Liver (tissue), 8 donors: ENCODE measurements at regions not wholly inside any gene's neighbourhood (a gene's known extent, or its start where the extent isn't known, plus 50 kb on each side); places are given as distances from the start of the nearest gene placed in this dataset.
"Not testable (repeated sequence)": the region's sequence is repeated elsewhere in the genome, so short reads cannot be mapped to it uniquely, and the experiment has no call there.

Experiments used
- DNase-seq: peaks from one replicate; pipeline ENCODE4 v3.0.0-alpha.2; 2017; ENCODE audit warnings: low spot score
- H3K27ac ChIP-seq, 2 donors: one replicate each; pipeline ENCODE4 v1.7.0; 2013; ENCODE audit warnings: inconsistent platforms in 2 of 2, low read length in 2 of 2, control low read depth in 1 of 2, low read depth in 1 of 2, mild to moderate bottlenecking in 1 of 2
- H3K27me3 ChIP-seq, 4 donors: one replicate each; pipeline versions ENCODE4 v1.6.1 to v1.7.0; 2013; ENCODE audit warnings: low read length in 3 of 4, inconsistent platforms in 1 of 4, mild to moderate bottlenecking in 1 of 4, moderate library complexity in 1 of 4; ENCODE audit not compliant: control insufficient read depth in 4 of 4, insufficient read depth in 4 of 4
- H3K36me3 ChIP-seq, 4 donors: one replicate each; pipeline versions ENCODE4 v1.6.1 to v1.7.0; 2013; ENCODE audit warnings: low read length in 3 of 4, mild to moderate bottlenecking in 3 of 4, low read depth in 1 of 4, moderate library complexity in 1 of 4; ENCODE audit not compliant: control insufficient read depth in 4 of 4, insufficient read depth in 3 of 4
- H3K4me1 ChIP-seq, 4 donors: one replicate each; pipeline versions ENCODE4 v1.6.1 to v1.7.0; 2013; ENCODE audit warnings: low read length in 3 of 4, mild to moderate bottlenecking in 3 of 4, moderate library complexity in 1 of 4; ENCODE audit not compliant: control insufficient read depth in 4 of 4, insufficient read depth in 4 of 4
- H3K4me3 ChIP-seq, 3 donors: one replicate each; pipeline versions ENCODE4 v1.6.1 to v1.7.0; 2013; ENCODE audit warnings: low read length in 3 of 3, control low read depth in 1 of 3, low read depth in 1 of 3, mild to moderate bottlenecking in 1 of 3
- H3K9ac ChIP-seq, 2 donors: one replicate each; pipeline ENCODE4 v1.7.0; 2013; ENCODE audit warnings: low read length in 2 of 2, mild to moderate bottlenecking in 2 of 2, moderate library complexity in 2 of 2, control low read depth in 1 of 2, low read depth in 1 of 2
- H3K9me3 ChIP-seq, 4 donors: one replicate each; pipeline versions ENCODE4 v1.6.1 to v1.7.0; 2013; ENCODE audit warnings: low read length in 3 of 4; ENCODE audit not compliant: control insufficient read depth in 4 of 4
- ATF3 ChIP-seq: IDR thresholded peaks from 2 replicates; pipeline ENCODE4 v1.6.1; 2016; ENCODE audit warnings: antibody characterized with exemption
- CTCF ChIP-seq: fragments of 150-350 bp; IDR thresholded peaks from 2 replicates; pipeline ENCODE4 v1.5.1; 2017; ENCODE audit warnings: improper control_type of control experiment, low read depth, low read length; ENCODE audit not compliant: missing input control
- EGR1 ChIP-seq, 2 donors: IDR thresholded peaks; 2 replicates each; pipeline ENCODE4 v1.6.1; 2016 to 2018; ENCODE audit warnings: antibody characterized with exemption in 2 of 2, low read depth in 2 of 2
- FOXA1 ChIP-seq: IDR thresholded peaks from 2 replicates; pipeline ENCODE4 v1.6.1; 2016; ENCODE audit warnings: antibody characterized with exemption
- FOXA2 ChIP-seq: IDR thresholded peaks from 2 replicates; pipeline ENCODE4 v1.6.1; 2016; ENCODE audit warnings: antibody characterized with exemption
- GABPA ChIP-seq, 2 donors: IDR thresholded peaks in 1 of 2; conservative IDR thresholded peaks in 1 of 2; 2 replicates each; pipeline ENCODE4 v1.6.1; 2016; ENCODE audit warnings: antibody characterized with exemption in 2 of 2, mild to moderate bottlenecking in 1 of 2, moderate library complexity in 1 of 2
- HNF4A ChIP-seq, 2 donors: conservative IDR thresholded peaks; 2 replicates each; pipeline ENCODE4 v1.6.1; 2016; ENCODE audit warnings: antibody characterized with exemption in 2 of 2, mild to moderate bottlenecking in 2 of 2
- HNF4G ChIP-seq: IDR thresholded peaks from 2 replicates; pipeline ENCODE4 v1.6.1; 2016; ENCODE audit warnings: antibody characterized with exemption
- JUND ChIP-seq, 2 donors: IDR thresholded peaks; 2 replicates each; pipeline ENCODE4 v1.6.1; 2016; ENCODE audit warnings: antibody characterized with exemption in 2 of 2
- MAX ChIP-seq: IDR thresholded peaks from 2 replicates; pipeline ENCODE4 v1.6.1; 2016; ENCODE audit warnings: antibody characterized with exemption
- NR2F2 ChIP-seq: IDR thresholded peaks from 2 replicates; pipeline ENCODE4 v1.6.1; 2016; ENCODE audit warnings: antibody characterized with exemption
- RAD21 ChIP-seq, 2 donors: IDR thresholded peaks; 2 replicates each; pipeline ENCODE4 v1.6.1; 2016; ENCODE audit warnings: antibody characterized with exemption in 2 of 2, mild to moderate bottlenecking in 2 of 2
- REST ChIP-seq: IDR thresholded peaks from 2 replicates; pipeline ENCODE4 v1.6.1; 2016; ENCODE audit warnings: antibody characterized with exemption, mild to moderate bottlenecking
- RXRA ChIP-seq, 2 donors: IDR thresholded peaks; 2 replicates each; pipeline ENCODE4 v1.6.1; 2017 to 2018; ENCODE audit warnings: antibody characterized with exemption in 2 of 2, mild to moderate bottlenecking in 1 of 2
- SP1 ChIP-seq: IDR thresholded peaks from 2 replicates; pipeline ENCODE4 v1.6.1; 2018; ENCODE audit warnings: antibody characterized with exemption, mild to moderate bottlenecking
- TAF1 ChIP-seq: conservative IDR thresholded peaks from 2 replicates; pipeline ENCODE4 v1.6.1; 2016; ENCODE audit warnings: antibody characterized with exemption, mild to moderate bottlenecking
- YY1 ChIP-seq: IDR thresholded peaks from 2 replicates; pipeline ENCODE4 v1.6.1; 2016; ENCODE audit warnings: antibody characterized with exemption, mild to moderate bottlenecking
- ZBTB33 ChIP-seq: IDR thresholded peaks from 2 replicates; pipeline ENCODE4 v1.6.1; 2016; ENCODE audit warnings: antibody characterized with exemption
- WGBS: extraction: QIAGEN DNeasy Blood & Tissue Kit; methylation state at CpG from one replicate; pipeline ENCODE4 v1.1.7; 2013; 5-methylcytosine and 5-hydroxymethylcytosine counted together
- donor health status: healthy.
- donor health status: healthy.
- donor health status: healthy.
- donor health status: healthy.
- donor health status: healthy.

- peaks cover 0 to 2% (median 0%) of the 10 kb centered on the region in 4 donors for H3K27me3 ChIP-seq
- 69% methylated on average over 2 of the region's 2 CpGs for WGBS
- no peak for DNase-seq
- H3K4me3 ChIP-seq, result no peak overlapping the region
- H3K27ac ChIP-seq, result no peak overlapping the region
- no peak overlapping the region for H3K9ac ChIP-seq
- H3K9me3 ChIP-seq, result peaks cover 0 to 4% (median 0%) of the 10 kb centered on the region in 4 donors
- H3K36me3 ChIP-seq, result no peaks in the 10 kb centered on the region
- H3K4me1 ChIP-seq, result no peaks in the 10 kb centered on the region
- no peak for TF ChIP-seq HNF4A (conservative IDR thresholded peaks at IDR 0.05)
- no peak for TF ChIP-seq ATF3
- TF ChIP-seq NR2F2, result no peak
- TF ChIP-seq FOXA1, result no peak
- TF ChIP-seq RXRA (IDR thresholded peaks at IDR 0.05), result no peak
- no peak for TF ChIP-seq YY1
- TF ChIP-seq REST, result no peak
- TF ChIP-seq EGR1 (IDR thresholded peaks at IDR 0.05; ENCODE audit: low read depth in 2 of 2), result no peak
- no peak for TF ChIP-seq ZBTB33
- no peak for TF ChIP-seq HNF4G
- no peak for TF ChIP-seq GABPA (IDR thresholded peaks at IDR 0.05 in 1 of 2, conservative IDR thresholded peaks at IDR 0.05 in 1 of 2)
- TF ChIP-seq CTCF, result no peak
- TF ChIP-seq MAX, result no peak
- TF ChIP-seq SP1, result no peak
- TF ChIP-seq TAF1, result no peak
- TF ChIP-seq FOXA2, result no peak
- TF ChIP-seq RAD21 (IDR thresholded peaks at IDR 0.05), result no peak
- no peak for TF ChIP-seq JUND (IDR thresholded peaks at IDR 0.05)
These were observed 116.6 kb downstream of the SHOX start for GRCh38 chrX:747176-747575.

- no peaks in the 10 kb centered on the region for H3K36me3 ChIP-seq
- no peaks in the 10 kb centered on the region for H3K4me1 ChIP-seq
- 67% methylated on average over 10 of the region's 10 CpGs for WGBS
- H3K9me3 ChIP-seq, result peaks cover 0 to 9% (median 2%) of the 10 kb centered on the region in 4 donors
- DNase-seq, result no peak
- no peak for TF ChIP-seq FOXA1
- TF ChIP-seq REST, result no peak
- no peak for TF ChIP-seq JUND (IDR thresholded peaks at IDR 0.05)
- TF ChIP-seq HNF4G, result no peak
- no peak for TF ChIP-seq MAX
- no peak for TF ChIP-seq RAD21 (IDR thresholded peaks at IDR 0.05)
- H3K4me3 ChIP-seq, result no peak overlapping the region
- no peak overlapping the region for H3K9ac ChIP-seq
- peaks cover 0 to 4% (median 0%) of the 10 kb centered on the region in 4 donors for H3K27me3 ChIP-seq
- no peak overlapping the region for H3K27ac ChIP-seq
These were observed 109.0 kb downstream of the SHOX start for GRCh38 chrX:739611-740010.

- WGBS, result 86% methylated on average over 3 of the region's 3 CpGs
- H3K27ac ChIP-seq, H3K9ac ChIP-seq, H3K36me3 ChIP-seq, H3K4me3 ChIP-seq, H3K27me3 ChIP-seq, H3K4me1 ChIP-seq, H3K9me3 ChIP-seq, DNase-seq: not testable (repeated sequence)
These were observed 106.4 kb downstream of the SHOX start for GRCh38 chrX:737021-737420.
